OCI-LY1 (cell line): ENCODE measurements at regions not wholly inside any gene's neighbourhood (a gene's known extent, or its start where the extent isn't known, plus 50 kb on each side); places are given as distances from the start of the nearest gene placed in this dataset.

Experiments used
- EZH2 ChIP-seq: fragments of 200-600 bp; sonication (generic), shearing (Covaris generic); IDR thresholded peaks from 2 replicates; pipeline ENCODE4 v1.8.0; 2017; ENCODE audit warnings: borderline replicate concordance, mixed run types, mild to moderate bottlenecking, antibody characterized with exemption, low read length, moderate library complexity, mixed read lengths
- TF ChIP-seq, protein P1 (sequence below): fragments of 200-600 bp; sonication (generic), shearing (Covaris generic); IDR thresholded peaks from 2 replicates; pipeline ENCODE4 v1.5.1; 2017; ENCODE audit warnings: mild to moderate bottlenecking, antibody characterized with exemption, low read length, moderate library complexity, mixed read lengths

GRCh38 chr15:93707751-93708150, 523.6 kb upstream of the MCTP2 start:
- TF ChIP-seq, protein P1, sequence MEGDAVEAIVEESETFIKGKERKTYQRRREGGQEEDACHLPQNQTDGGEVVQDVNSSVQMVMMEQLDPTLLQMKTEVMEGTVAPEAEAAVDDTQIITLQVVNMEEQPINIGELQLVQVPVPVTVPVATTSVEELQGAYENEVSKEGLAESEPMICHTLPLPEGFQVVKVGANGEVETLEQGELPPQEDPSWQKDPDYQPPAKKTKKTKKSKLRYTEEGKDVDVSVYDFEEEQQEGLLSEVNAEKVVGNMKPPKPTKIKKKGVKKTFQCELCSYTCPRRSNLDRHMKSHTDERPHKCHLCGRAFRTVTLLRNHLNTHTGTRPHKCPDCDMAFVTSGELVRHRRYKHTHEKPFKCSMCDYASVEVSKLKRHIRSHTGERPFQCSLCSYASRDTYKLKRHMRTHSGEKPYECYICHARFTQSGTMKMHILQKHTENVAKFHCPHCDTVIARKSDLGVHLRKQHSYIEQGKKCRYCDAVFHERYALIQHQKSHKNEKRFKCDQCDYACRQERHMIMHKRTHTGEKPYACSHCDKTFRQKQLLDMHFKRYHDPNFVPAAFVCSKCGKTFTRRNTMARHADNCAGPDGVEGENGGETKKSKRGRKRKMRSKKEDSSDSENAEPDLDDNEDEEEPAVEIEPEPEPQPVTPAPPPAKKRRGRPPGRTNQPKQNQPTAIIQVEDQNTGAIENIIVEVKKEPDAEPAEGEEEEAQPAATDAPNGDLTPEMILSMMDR, result no peak
- TF ChIP-seq EZH2, result no peak
